ENCODE measurements at regions not wholly inside any gene's neighbourhood (a gene's known extent, or its start where the extent isn't known, plus 50 kb on each side); places are given as distances from the start of the nearest gene placed in this dataset.

DNA sequence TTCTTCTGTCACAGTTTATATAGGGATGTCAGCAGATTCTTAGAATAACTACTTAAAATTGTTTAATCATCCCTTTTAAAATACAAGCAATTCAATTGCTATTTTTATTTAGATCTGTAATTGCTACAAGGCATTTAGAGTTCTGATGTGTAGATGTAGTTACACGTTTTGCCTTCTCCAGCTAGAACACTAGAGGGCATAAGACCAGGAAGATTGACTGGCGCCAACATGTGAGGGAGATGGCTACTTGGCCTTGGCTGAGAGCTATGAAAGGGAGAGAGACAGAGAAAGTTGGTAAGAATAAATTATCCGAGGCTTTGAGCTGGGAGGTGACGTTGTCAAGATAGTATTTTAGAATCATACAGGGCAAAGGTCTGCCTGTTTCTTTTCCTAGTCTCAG lies 563.7 kb upstream of the PRKX start:
- TF ChIP-seq, protein P1, sequence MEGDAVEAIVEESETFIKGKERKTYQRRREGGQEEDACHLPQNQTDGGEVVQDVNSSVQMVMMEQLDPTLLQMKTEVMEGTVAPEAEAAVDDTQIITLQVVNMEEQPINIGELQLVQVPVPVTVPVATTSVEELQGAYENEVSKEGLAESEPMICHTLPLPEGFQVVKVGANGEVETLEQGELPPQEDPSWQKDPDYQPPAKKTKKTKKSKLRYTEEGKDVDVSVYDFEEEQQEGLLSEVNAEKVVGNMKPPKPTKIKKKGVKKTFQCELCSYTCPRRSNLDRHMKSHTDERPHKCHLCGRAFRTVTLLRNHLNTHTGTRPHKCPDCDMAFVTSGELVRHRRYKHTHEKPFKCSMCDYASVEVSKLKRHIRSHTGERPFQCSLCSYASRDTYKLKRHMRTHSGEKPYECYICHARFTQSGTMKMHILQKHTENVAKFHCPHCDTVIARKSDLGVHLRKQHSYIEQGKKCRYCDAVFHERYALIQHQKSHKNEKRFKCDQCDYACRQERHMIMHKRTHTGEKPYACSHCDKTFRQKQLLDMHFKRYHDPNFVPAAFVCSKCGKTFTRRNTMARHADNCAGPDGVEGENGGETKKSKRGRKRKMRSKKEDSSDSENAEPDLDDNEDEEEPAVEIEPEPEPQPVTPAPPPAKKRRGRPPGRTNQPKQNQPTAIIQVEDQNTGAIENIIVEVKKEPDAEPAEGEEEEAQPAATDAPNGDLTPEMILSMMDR (IDR thresholded peaks at IDR 0.05), result no peak
- TF ChIP-seq POLR2A (IDR thresholded peaks at IDR 0.05), result no peak

Measured in Peyer's patch (tissue), 4 donors.